Endothelial cell of hepatic sinusoid (primary cell): ENCODE measurements at regions not wholly inside any gene's neighbourhood (a gene's known extent, or its start where the extent isn't known, plus 50 kb on each side); places are given as distances from the start of the nearest gene placed in this dataset.
"Not testable (repeated sequence)": the region's sequence is repeated elsewhere in the genome, so short reads cannot be mapped to it uniquely, and the experiment has no call there.

Source experiments
- in situ Hi-C: cut with HindIII; loops from 2 replicates; pipeline ENCODE4 v1.10.0; 2017; ENCODE audit warnings: low sequenced_read_pairs

GRCh38 chr20:23299673-23300050 is 50.9 kb upstream of the NXT1 start:
- in situ Hi-C loops = no loop called here

GRCh38 chr20:23298926-23299672 is 51.5 kb upstream of the NXT1 start:
- in situ Hi-C loops = no loop called here

- in situ Hi-C loops = no loop called here
Observed at GRCh38 chr20:23298155-23298554, 52.4 kb upstream of the NXT1 start.

GRCh38 chr20:23296841-23297701 is 53.5 kb upstream of the NXT1 start:
- in situ Hi-C loops = no loop called here

GRCh38 chr20:23295934-23296333 is 54.7 kb upstream of the NXT1 start:
- in situ Hi-C loops = no loop called here

- in situ Hi-C loops = no loop called here
Observed at GRCh38 chr20:23294671-23295070, 55.9 kb upstream of the NXT1 start.

GRCh38 chr20:23294166-23294565 is 56.4 kb upstream of the NXT1 start:
- in situ Hi-C loops = no loop called here

- in situ Hi-C loops = no loop called here
Observed at GRCh38 chr20:23293689-23294088, 56.9 kb upstream of the NXT1 start.

- in situ Hi-C loops = not testable (repeated sequence)
Observed at GRCh38 chr20:23292311-23292710, 58.3 kb upstream of the NXT1 start.

GRCh38 chr20:23291575-23292240 is 58.9 kb upstream of the NXT1 start:
- in situ Hi-C loops = no loop called here

GRCh38 chr20:23290761-23291574 is 59.6 kb upstream of the NXT1 start:
- in situ Hi-C loops = no loop called here

- in situ Hi-C loops = no loop called here
Observed at GRCh38 chr20:23289724-23290395, 60.7 kb upstream of the NXT1 start.

- in situ Hi-C loops = no loop called here
Observed at GRCh38 chr20:23289249-23289648, 61.3 kb upstream of the NXT1 start.

- in situ Hi-C loops = no loop called here
Observed at GRCh38 chr20:23287354-23288190, 63.0 kb upstream of the NXT1 start.

GRCh38 chr20:23286346-23286745 is 64.2 kb upstream of the NXT1 start:
- in situ Hi-C loops = no loop called here

- in situ Hi-C loops = no loop called here
Observed at GRCh38 chr20:23285536-23285935, 65.1 kb upstream of the NXT1 start.

GRCh38 chr20:23284009-23284408 is 66.6 kb upstream of the NXT1 start:
- in situ Hi-C loops = no loop called here

GRCh38 chr20:23283096-23283850 is 67.3 kb upstream of the NXT1 start:
- in situ Hi-C loops = no loop called here

GRCh38 chr20:23282546-23282945 is 68.0 kb upstream of the NXT1 start:
- in situ Hi-C loops = no loop called here
